Neural crest cell (in vitro differentiated cells): ENCODE measurements at regions not wholly inside any gene's neighbourhood (a gene's known extent, or its start where the extent isn't known, plus 50 kb on each side); places are given as distances from the start of the nearest gene placed in this dataset.
"Not testable (repeated sequence)": the region's sequence is repeated elsewhere in the genome, so short reads cannot be mapped to it uniquely, and the experiment has no call there.

Experiments used
- DNase-seq: peaks from one replicate; pipeline ENCODE4 v3.0.0; 2021; ENCODE audit warnings: low read depth, mixed read lengths, low spot score
- H3K27ac Mint-ChIP-seq: one replicate; pipeline ENCODE4 v1.8.0; 2021; ENCODE audit warnings: mild to moderate bottlenecking, mixed read lengths; ENCODE audit not compliant: unreplicated experiment
- H3K27me3 Mint-ChIP-seq: 2 replicates; pipeline ENCODE4 v1.8.0; 2021; ENCODE audit warnings: low read depth, mild to moderate bottlenecking, mixed read lengths
- H3K36me3 Mint-ChIP-seq: 2 replicates; pipeline ENCODE4 v1.8.0; 2021; ENCODE audit warnings: low read depth, mild to moderate bottlenecking, mixed read lengths
- H3K4me1 Mint-ChIP-seq: 2 replicates; pipeline ENCODE4 v1.8.0; 2021; ENCODE audit warnings: mixed read lengths
- H3K4me3 Mint-ChIP-seq: one replicate; pipeline ENCODE4 v1.8.0; 2021; ENCODE audit warnings: mild to moderate bottlenecking, mixed read lengths
- H3K9me3 Mint-ChIP-seq: 2 replicates; pipeline ENCODE4 v1.8.0; 2021; ENCODE audit warnings: mixed read lengths
- CTCF ChIP-seq: fragments of 200-600 bp; sonication (generic); conservative IDR thresholded peaks from 2 replicates; pipeline ENCODE4 v1.5.0; 2021; ENCODE audit warnings: antibody characterized with exemption, mild to moderate bottlenecking

GRCh38 chr1:95657248-95657647 is 423.2 kb downstream of the RWDD3 start:
- no peak for DNase-seq
- H3K9me3 Mint-ChIP-seq = no peaks in the 10 kb centered on the region
- H3K27me3 Mint-ChIP-seq = no peaks in the 10 kb centered on the region
- no peak overlapping the region for H3K27ac Mint-ChIP-seq
- H3K36me3 Mint-ChIP-seq = no peaks in the 10 kb centered on the region
- no peak overlapping the region for H3K4me3 Mint-ChIP-seq
- H3K4me1 Mint-ChIP-seq = peaks cover 7% of the 10 kb centered on the region
- no peak for TF ChIP-seq CTCF

GRCh38 chr1:95659166-95659565 is 425.2 kb downstream of the RWDD3 start:
- Mint-ChIP-seq H3K4me1 (peaks cover 7% of the 10 kb centered on the region), H3K27ac (no peak overlapping the region), H3K36me3 (no peaks in the 10 kb centered on the region), H3K4me3 (no peak overlapping the region), H3K9me3 (peaks cover 3% of the 10 kb centered on the region), H3K27me3 (no peaks in the 10 kb centered on the region)
- no peak for TF ChIP-seq CTCF
- DNase-seq = no peak

- Mint-ChIP-seq H3K27ac (no peak overlapping the region), H3K36me3 (no peaks in the 10 kb centered on the region), H3K4me1 (peaks cover 7% of the 10 kb centered on the region), H3K27me3 (no peaks in the 10 kb centered on the region), H3K4me3 (no peak overlapping the region), H3K9me3 (peaks cover 3% of the 10 kb centered on the region)
- no peak for TF ChIP-seq CTCF
- DNase-seq = no peak
These were observed 425.6 kb downstream of the RWDD3 start for GRCh38 chr1:95659588-95659987.

- Mint-ChIP-seq H3K36me3 (no peaks in the 10 kb centered on the region), H3K4me1 (no peaks in the 10 kb centered on the region), H3K9me3 (peaks cover 3% of the 10 kb centered on the region), H3K27ac (no peak overlapping the region), H3K4me3 (no peak overlapping the region), H3K27me3 (no peaks in the 10 kb centered on the region)
- no peak for DNase-seq
- no peak for TF ChIP-seq CTCF
These were observed 426.7 kb downstream of the RWDD3 start for GRCh38 chr1:95660736-95661135.

DNA sequence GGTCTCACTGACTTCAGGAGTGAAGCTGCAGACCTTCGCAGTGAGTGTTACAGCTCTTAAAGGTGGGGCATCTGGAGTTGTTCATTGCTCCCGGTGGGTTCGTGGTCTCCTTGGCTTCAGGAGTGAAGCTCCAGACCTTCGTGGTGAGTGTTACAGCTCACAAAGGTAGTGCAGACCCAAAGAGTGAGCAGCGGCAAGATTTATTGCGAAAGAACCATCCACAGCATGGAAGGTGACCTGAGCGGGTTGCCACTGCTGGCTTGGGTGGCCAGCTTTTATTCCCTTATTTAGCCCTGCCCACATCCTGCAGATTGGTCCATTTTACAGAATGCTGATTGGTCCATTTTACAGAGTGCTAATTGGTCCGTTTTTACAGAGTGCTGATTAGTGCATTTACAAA is 429.5 kb downstream of the RWDD3 start:
- not testable (repeated sequence) for H3K4me1 Mint-ChIP-seq, H3K36me3 Mint-ChIP-seq, H3K27me3 Mint-ChIP-seq, H3K9me3 Mint-ChIP-seq, H3K4me3 Mint-ChIP-seq, H3K27ac Mint-ChIP-seq, DNase-seq

- Mint-ChIP-seq H3K9me3 (peaks cover 8% of the 10 kb centered on the region), H3K4me3 (no peak overlapping the region), H3K36me3 (no peaks in the 10 kb centered on the region), H3K27me3 (no peaks in the 10 kb centered on the region), H3K4me1 (no peaks in the 10 kb centered on the region), H3K27ac (no peak overlapping the region)
- DNase-seq = no peak
- TF ChIP-seq CTCF = no peak
These were observed 434.2 kb downstream of the RWDD3 start for GRCh38 chr1:95668165-95668564.

GRCh38 chr1:95669638-95670037 is 435.6 kb downstream of the RWDD3 start:
- H3K4me1 Mint-ChIP-seq, H3K9me3 Mint-ChIP-seq, H3K4me3 Mint-ChIP-seq: not testable (repeated sequence)

More at GRCh38 chr1:95669638-95670037, 435.6 kb downstream of the RWDD3 start:
- H3K27ac Mint-ChIP-seq, H3K27me3 Mint-ChIP-seq, DNase-seq, H3K36me3 Mint-ChIP-seq: not testable (repeated sequence)
